ENCODE measurements at regions not wholly inside any gene's neighbourhood (a gene's known extent, or its start where the extent isn't known, plus 50 kb on each side); places are given as distances from the start of the nearest gene placed in this dataset.
"Not testable (repeated sequence)": the region's sequence is repeated elsewhere in the genome, so short reads cannot be mapped to it uniquely, and the experiment has no call there.

DNA sequence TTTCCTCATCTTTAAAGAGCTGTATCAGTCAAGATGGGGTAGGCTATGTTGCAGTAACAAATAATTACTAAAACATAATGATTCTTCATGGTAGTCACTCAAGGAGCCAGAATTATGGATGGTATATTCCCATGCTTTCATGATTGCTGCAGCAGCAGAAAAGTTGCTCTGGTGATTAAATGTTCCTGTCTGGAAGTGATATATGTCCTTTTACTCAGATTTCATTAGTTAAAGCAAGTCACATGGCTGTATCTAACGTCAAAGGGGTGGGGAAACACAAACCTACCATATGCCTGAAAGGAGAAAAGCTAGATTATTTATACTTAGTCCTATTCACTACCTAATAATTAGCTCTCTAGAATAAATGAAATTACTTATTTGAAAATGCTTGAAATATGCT is 594.7 kb downstream of the SOX5 start:
- no peak for DNase-seq (ENCODE audit: low read depth in 2 of 2, low spot score in 1 of 2)

DNA sequence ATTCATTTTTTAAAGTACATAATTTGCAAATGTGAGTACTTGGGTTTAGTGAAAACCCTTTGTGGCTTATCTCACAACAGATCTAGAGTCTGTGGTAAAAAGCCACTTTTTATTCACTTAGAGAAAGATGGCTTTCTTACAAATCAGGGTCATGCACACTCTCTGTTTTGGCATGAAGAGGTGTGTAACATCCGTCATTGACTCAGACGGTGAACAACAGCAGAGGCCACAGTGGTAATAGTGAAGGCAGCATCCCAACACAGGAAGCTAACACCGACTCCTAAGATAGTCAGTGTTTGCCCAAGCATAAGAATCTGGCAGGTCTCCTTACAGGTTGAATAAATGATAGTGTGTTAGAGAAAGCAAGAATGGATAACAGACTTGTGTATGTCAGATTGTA is 593.0 kb downstream of the SOX5 start:
- DNase-seq (ENCODE audit: low read depth in 2 of 2, low spot score in 1 of 2), result no peak

DNA sequence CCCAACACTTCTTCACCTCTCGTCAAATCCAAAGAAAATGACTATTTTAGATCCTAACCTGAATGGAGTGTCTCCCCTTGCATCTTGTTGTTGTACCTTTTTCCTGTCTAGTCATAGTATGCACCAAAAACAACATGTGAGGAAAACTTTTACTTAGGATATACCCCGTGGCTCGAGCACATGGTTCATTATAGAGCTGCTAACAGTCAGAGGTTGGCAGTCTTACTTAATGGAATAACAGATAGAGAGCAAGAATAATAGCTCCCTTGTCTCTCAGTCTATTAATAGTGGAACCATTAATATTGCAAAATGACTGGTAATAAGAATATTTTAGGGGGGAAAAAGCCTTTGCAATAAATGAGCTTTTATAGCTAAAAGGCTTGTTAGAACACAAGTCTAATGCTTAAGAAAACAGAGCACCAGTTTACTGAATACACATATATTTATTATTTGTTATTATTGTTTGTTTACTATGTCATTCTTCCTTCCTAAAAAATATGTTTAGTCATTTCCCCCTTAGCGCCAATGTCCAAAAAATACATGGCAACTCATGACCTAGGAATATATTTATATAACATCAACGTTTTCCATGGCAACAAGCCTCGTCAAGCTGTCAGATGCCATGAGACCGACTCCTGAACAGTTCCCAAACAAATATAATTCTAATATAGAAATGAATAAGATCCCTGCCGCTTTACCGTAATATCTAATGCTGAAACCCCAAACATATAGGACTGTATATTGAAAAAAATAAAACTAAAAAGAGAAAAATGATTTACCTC is 592.4 kb downstream of the SOX5 start:
- DNase-seq (ENCODE audit: low read depth in 2 of 2, low spot score in 1 of 2), result no peak

DNA sequence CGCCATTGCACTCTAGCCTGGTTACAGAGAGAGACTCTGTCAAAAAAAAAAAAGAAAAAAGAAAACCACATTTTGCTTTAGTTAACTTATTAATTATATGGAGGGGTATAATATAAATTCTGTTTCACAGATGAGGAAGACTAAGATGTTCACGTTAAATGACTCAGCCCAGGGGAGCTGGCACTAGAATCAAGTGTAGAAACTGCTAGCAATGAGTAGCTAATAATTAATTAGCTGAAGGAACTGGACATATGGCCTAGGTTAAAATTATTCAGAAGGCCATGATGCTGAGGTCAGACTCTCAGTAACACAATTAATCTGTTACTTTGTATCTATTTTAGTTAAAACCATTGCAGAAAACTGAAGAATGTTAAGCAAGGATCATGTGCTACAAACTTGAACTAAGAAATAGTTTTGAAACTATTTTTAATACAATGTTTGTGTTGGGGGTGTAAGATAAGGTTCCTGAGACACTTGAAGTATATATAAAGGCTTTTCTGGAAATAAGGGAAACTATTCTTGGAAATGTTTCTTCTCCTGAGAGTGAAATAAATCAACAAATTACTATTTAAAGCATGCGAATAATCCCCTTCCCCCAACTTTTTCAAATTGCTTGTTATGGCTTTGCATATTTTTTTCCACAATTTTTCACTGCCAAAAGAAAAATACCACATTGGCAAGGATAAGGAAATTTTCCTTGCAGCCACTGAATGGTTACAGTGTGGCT is 589.3 kb downstream of the SOX5 start:
- DNase-seq (ENCODE audit: low read depth in 2 of 2, low spot score in 1 of 2), result no peak

DNA sequence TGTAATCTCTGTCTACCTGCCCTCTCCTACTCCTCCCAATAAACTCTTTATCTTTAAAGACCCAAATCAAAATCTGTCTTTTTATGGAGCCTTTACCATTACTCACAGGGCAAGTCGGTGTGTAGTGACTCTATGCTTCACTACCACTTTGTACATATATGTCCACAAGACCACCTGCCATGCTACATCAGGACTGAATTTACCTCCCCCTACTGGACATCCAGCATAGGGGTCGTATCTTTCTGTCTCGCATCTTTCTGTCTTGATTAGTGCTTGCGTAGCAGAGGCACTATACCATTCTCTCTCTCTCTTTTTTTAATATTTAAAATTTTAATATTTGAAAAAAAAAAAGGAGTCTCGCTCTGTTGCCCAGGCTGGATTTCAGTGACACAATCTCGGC is 587.5 kb downstream of the SOX5 start:
- DNase-seq (ENCODE audit: low read depth in 2 of 2, low spot score in 1 of 2), result no peak

DNA sequence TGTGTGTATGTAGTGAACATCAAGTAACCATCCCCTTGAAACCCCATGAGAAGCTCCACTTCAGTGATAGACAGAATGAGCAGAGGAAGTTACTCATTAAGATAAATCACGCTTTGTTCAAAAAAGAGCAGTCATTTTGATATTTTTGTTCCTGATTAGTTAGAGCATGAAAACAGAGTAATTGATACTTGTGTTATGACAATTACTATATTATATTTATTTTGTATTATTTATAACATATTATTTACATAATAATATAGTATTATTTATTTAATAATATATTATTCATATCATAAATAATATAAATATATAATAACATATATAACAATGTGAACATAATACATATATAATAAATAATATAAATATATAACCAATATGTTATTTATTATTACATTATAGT is 580.9 kb downstream of the SOX5 start:
- no peak for DNase-seq (ENCODE audit: low read depth in 2 of 2, low spot score in 1 of 2)

DNA sequence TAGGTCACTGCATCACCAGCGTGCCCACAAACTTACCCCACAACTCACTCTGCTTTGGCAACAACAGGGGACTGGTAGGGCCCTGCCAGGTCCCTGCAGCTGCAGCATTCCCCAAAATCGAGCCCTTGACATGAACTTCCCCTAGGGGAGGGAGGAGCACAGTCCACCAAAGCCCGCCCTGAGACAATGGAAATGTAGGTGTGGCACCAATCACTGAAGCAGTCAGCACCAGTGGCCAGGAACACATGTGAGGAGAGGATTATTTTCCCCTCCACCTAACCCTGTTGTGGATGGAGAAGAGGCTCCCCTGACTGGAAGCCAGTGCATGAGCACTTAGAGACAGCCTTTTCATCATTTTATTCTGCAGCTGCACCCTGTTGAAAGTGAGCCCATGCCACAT is 573.8 kb downstream of the SOX5 start:
- no peak for DNase-seq (ENCODE audit: low read depth in 2 of 2, low spot score in 1 of 2)

DNA sequence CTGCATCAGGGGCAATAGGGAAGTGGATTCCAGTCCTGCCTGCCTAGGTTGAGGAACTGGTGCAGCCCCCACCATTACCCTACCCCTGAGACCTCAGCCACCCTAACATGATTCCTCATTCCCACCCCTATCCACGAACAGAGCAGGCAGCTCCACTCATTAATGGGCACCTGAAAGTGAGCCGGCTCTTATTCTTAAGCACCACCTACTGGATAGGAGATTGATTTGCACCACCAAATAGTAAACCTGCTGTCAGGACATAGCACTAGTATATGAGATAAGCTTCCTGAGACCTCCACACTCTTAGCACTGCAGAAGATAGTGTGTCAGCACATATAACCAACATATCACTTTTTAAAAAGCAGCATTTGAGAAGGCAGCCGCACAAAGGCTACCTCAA is 573.2 kb downstream of the SOX5 start:
- DNase-seq (ENCODE audit: low read depth in 2 of 2, low spot score in 1 of 2), result no peak

DNA sequence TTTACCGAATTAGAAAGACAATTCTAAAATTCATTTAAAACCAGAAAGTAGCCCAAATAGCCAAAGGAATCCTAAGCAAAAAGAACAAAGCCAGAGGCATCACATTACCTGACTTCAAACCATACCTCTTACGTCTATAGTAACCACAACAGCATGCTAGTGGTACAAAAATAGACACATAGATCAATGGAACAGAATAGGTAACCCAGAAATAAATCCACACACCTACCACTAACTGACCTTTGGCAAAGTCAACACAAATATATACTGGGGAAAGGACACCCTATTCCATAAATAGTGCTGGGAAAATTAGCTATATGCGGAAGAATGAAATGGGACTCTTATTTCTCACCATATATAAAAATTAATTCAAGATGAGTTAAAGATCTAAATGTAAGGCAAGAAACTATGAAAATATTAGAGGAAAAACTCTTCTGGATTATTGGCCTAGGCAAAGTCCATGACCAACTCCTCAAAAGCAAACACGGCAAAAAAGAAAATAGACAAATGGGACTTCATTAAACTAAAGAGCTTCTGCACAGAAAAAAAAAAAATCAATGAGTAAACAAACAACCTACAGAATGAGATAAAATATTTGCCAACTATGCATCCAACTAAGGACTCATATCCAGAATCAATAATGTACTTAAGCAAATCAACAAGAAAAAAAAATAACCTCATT is 568.9 kb downstream of the SOX5 start:
- no peak for DNase-seq (ENCODE audit: low read depth in 2 of 2, low spot score in 1 of 2)

DNA sequence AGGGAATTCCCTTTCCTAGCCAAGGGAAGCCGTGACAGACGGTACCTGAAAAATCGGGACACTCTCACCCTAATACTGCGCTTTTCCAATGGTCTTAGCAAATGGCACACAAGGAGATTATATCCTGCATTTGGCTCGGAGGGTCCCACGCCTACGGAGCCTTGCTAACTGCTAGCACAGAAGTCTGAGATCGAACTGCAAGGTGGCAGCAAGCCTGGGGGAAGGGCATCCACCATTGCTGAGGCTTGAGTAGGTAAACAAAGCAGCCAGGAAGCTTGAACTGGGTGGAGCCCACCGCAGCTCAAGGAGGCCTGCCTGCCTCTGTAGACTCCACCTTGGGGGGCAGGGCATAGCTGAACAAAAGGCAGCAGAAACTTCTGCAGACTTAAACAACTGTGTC is 560.6 kb downstream of the SOX5 start:
- DNase-seq (ENCODE audit: low read depth in 2 of 2, low spot score in 1 of 2), result not testable (repeated sequence)

DNA sequence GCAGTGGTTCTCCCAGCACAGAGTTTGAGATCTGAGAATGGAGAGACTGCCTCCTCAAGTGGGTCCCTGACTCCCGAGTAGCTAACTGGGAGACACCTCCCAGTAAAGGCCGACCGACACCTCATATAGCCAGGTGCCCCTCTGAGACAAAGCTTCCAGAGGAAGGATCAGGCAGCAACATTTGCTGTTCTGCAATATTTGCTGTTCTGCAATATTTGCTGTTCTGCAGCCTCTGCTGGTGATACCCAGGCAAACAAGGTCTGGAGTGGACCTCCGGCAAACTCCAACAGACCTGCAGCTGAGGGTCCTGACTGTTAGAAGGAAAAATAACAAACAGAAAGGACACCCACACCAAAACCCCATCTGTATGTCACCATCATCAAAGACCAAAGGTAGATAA is 560.2 kb downstream of the SOX5 start:
- DNase-seq (ENCODE audit: low read depth in 2 of 2, low spot score in 1 of 2), result not testable (repeated sequence)

DNA sequence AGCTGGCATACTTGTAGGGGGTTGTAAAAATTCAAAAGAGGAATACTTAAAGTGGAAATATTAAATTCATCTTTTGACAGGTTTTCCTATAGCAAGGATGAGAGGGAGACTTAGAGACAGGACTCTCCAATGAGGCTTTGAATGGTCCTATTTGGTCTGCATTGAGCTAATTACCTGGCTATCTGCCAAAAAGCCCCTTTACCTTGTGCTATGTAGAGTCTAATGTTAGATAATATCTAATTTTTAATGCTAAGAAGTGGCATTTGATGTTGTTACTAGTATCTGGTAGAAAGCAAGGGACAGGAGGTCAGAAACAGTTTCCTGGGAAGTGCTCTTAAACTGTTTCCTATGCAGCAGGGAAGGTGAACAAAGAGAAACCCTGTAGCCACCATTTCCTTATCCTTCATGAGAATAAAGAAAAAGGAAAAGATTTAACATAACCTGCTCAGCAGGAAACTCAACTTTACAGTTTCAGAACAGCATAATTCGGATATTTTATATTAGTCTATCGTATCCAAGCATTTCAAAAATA is 550.0 kb downstream of the SOX5 start:
- DNase-seq (ENCODE audit: low read depth in 2 of 2, low spot score in 1 of 2), result no peak

DNA sequence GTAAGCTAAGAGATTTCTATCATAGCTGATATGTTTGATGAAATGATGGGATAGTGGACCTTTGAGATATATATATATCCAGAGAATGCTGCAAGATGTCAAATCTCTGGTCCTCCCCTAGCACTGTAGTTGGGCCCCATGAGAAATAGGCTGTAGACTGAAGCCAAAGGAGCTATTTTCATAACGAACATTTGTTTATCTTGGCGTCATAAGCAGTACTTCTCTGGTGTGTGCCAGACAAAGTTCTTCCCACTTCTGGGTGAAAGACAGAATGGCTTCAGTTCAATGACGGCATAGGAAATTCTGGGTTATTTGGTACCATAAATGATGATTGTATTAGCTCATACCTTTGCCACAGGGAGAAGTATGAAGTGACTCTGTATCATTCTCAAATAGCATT is 534.3 kb downstream of the SOX5 start:
- no peak for DNase-seq (ENCODE audit: low read depth in 2 of 2, low spot score in 1 of 2)

DNA sequence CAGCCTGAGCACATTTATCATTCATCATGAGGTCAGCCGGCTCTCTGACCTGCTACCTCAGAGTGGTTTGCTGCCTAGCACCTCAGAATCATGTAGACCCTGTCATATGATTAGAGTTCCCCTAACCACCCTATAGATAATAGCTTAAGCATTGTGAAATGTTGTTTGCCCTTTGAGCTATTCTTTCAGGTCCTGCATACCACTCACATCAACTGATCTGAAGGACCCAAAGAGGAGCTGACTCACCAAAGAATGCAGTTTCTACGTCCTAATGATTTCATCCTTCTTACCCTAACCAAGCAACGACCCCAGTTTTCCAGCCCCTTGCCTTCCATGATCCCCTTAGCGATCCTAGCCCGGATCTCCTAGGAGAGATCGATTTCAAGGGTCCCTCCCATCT is 527.9 kb downstream of the SOX5 start:
- DNase-seq (ENCODE audit: low read depth in 2 of 2, low spot score in 1 of 2), result no peak

DNA sequence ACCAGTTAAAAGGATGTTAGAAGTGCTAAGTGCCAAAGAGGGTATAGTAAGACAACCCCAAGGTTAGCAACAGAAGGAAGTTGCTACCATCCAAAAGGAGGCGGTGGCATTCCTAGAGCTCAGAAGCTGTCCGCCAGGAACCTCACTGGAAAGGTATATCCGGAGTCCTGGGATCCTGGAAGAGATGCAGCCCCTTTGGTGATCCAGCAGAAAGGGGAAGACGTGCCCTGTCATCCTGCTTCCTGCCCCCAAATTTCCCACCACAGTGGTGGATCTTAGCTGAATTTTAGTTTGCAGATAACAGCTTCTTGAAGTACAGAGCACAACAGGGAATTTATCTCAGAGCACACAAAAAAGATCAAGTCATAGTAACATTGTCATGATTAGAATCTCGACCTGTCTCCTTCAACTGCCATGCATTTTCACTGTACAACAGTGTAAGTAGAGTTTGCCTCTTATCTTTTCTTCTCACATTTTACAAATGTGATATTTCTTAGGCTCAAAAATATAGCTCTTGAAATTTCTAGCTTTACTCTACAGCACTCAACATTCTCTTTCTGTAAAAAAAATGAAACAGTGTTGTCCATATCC is 526.3 kb downstream of the SOX5 start:
- no peak for DNase-seq (ENCODE audit: low read depth in 2 of 2, low spot score in 1 of 2)

DNA sequence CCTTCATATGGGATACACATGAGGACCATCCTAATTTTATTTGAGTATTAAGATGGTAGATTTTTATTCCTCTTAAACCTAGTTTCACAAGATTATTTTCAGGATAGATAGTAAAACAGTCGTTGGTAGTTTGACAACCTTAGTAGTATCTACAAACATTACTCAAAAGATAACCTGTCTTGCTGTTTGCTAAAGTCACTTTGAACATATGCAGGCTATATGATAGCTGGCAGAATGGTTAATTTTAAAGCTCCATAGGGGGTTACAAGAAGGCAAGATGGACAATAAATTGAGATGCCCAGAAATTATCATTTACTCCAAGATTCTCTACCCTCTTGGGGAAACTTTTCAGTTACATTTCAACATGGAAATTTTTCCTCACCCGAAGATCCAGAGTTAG is 525.7 kb downstream of the SOX5 start:
- DNase-seq (ENCODE audit: low read depth in 2 of 2, low spot score in 1 of 2), result no peak

DNA sequence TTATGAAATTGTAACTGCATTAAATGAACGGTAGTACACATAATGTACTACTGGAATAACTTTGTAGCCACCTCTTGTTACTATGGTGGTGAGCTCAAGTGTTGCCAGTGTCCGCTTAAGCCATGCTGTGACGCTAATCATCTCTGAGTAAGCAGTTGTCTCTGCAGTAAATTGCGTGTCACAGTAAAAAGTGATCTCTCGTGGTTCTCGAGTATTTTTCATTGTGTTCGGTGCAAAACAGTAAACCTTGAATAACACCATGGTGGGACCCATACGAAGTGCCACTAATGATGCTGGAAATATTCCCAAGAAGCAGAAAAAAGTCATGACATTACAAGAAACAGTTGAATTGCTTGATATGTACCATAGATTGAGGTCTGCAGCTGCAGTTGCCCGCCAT is 524.8 kb downstream of the SOX5 start:
- DNase-seq (ENCODE audit: low read depth in 2 of 2, low spot score in 1 of 2), result no peak

DNA sequence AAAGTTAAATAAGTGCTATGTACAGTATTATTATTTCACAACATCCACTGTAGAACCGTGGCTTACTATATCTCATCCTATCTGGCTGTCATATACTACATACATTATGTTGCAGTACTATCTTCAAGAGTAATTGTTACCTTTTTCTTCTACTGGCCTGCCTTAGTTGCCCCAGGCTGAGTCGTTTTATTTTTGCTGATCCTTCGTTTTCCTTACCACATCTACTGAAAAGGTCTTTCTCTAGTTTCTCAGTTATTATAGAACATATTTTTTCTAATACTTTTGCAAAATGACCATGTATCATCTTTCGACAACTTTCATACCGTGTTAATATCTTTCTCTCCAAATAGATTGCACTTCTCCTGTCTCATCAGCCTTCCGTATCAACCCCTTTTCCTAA is 523.1 kb downstream of the SOX5 start:
- no peak for DNase-seq (ENCODE audit: low read depth in 2 of 2, low spot score in 1 of 2)

DNA sequence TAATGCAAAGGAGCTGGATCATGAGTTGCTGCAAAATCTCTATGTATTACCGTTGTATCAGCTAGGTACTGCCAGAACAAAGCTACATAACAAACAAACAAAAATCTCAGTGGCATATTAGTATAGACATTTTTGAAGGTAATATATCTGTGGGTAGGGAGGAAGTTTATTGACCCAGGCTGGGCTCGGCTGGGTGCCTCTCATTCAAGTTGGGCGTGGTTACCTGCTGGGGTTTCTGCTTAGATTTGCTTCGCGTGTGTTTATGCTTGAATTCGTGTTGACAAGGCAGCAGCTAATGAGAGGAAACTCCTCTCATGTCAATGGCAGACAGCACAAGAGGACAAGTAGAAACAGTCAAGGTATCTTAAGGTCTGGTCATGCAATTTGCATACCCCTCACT is 520.7 kb downstream of the SOX5 start:
- DNase-seq (ENCODE audit: low read depth in 2 of 2, low spot score in 1 of 2), result no peak

DNA sequence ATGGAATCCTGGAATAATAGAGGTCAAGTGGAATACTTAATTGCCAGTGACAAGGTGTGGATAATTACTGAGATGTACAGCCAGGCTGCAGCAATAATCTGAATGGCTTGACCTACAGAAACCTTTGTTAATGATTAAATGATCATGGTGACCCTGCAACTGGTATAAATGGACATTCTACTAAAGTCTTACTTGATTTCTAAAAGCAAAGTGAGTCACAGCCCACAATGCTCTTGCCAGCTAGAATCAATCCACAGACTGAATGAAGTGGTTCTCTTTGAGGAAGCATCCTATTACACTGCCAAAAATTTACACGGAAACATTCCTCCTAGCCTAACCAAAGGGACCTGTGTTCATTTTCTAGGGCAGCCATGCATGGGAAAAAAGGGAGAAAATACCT is 518.5 kb downstream of the SOX5 start:
- no peak for DNase-seq (ENCODE audit: low read depth in 2 of 2, low spot score in 1 of 2)

DNA sequence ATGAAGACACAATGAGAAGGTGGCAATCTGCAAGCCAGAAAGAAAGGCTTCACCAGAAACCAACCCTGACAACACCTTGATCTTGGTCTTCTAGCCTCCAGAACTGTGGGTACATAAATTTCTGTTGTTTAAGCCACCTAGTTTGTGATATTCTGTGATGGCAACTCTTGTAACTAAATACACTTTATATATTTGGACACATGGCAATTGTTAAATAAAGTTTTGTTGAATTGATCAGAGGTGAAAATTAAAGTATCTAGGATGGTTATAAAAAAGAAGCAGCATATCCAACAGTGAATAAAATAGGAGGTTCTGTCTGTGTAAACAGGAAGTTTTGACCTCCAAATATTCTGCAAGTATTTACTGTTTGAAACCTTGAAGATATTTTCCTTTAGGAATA is 516.3 kb downstream of the SOX5 start:
- DNase-seq (ENCODE audit: low read depth in 2 of 2, low spot score in 1 of 2), result no peak

DNA sequence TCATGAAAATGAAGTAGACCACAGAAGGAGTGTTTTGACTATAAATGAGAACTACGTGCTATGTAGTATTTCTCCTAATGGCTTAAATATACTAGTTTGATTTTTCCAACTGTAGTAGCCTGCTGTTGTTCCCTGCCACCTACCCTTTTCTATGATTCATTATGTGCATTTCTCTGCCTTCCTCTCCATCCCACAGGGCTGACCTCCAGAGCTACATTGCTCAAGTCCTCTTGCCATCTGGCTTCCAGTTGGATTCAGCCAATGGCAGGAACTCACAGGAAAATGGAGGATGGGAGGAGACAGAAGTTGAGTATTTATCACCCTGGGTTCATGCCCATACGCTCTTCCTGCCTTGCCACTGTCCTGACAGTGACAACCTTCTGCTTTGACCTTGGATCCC is 515.3 kb downstream of the SOX5 start:
- no peak for DNase-seq (ENCODE audit: low read depth in 2 of 2, low spot score in 1 of 2)
